SK-N-SH treated with all-trans-retinoic acid at 6 μM for 48 hours (cell line): ENCODE measurements at regions not wholly inside any gene's neighbourhood (a gene's known extent, or its start where the extent isn't known, plus 50 kb on each side); places are given as distances from the start of the nearest gene placed in this dataset.

Experiments
- ATAC-seq: fragments of 200-7000 bp; cut with Tn5 transposase; 3 replicates; pipeline ENCODE4 v1.9.1; 2020; ENCODE audit warnings: mild to moderate bottlenecking, moderate library complexity
- ARNTL ChIP-seq: fragments of 450-650 bp; formaldehyde crosslinking; IDR thresholded peaks from 2 replicates; pipeline ENCODE4 v1.5.0; 2020; ENCODE audit warnings: low read depth, mild to moderate bottlenecking, moderate library complexity, borderline replicate concordance
- BACH2 ChIP-seq: fragments of 250-450 bp; sonication (Bioruptor Pico); IDR thresholded peaks from 2 replicates; pipeline ENCODE4 v1.9.0; 2021; ENCODE audit warnings: mild to moderate bottlenecking, borderline replicate concordance
- CREB5 ChIP-seq: fragments of 250-450 bp; sonication (Bioruptor Pico); IDR thresholded peaks from 2 replicates; pipeline ENCODE4 v1.5.1; 2020; ENCODE audit warnings: low read depth, mild to moderate bottlenecking, moderate library complexity
- CSDC2 ChIP-seq: fragments of 250-450 bp; sonication (Bioruptor Pico); IDR thresholded peaks from 2 replicates; pipeline ENCODE4 v1.5.0; 2020; ENCODE audit warnings: mild to moderate bottlenecking, moderate library complexity
- ESRRG ChIP-seq: fragments of 250-450 bp; sonication (Bioruptor Pico); IDR thresholded peaks from 2 replicates; pipeline ENCODE4 v1.6.1; 2021; ENCODE audit warnings: mild to moderate bottlenecking
- GLIS3 ChIP-seq: fragments of 250-450 bp; sonication (Bioruptor Pico); IDR thresholded peaks from 2 replicates; pipeline ENCODE4 v1.5.0; 2020; ENCODE audit warnings: mild to moderate bottlenecking, moderate library complexity
- ISL1 ChIP-seq: fragments of 250-450 bp; sonication (Bioruptor Pico); IDR thresholded peaks from 2 replicates; pipeline ENCODE4 v2.1.2; 2022; ENCODE audit warnings: mild to moderate bottlenecking, moderate library complexity
- OSR1 ChIP-seq: fragments of 250-450 bp; sonication (Bioruptor Pico); IDR thresholded peaks from 2 replicates; pipeline ENCODE4 v1.8.0; 2022; ENCODE audit warnings: moderate library complexity, mild to moderate bottlenecking, inconsistent platforms
- POU6F1 ChIP-seq: fragments of 250-450 bp; sonication (Bioruptor Pico); IDR thresholded peaks from 2 replicates; pipeline ENCODE4 v1.8.0; 2021; ENCODE audit warnings: low read depth, mild to moderate bottlenecking, moderate library complexity, borderline replicate concordance
- PPARA ChIP-seq: fragments of 250-450 bp; sonication (Bioruptor Pico); IDR thresholded peaks from 2 replicates; pipeline ENCODE4 v1.5.0; 2020; ENCODE audit warnings: mild to moderate bottlenecking, borderline replicate concordance
- RARB ChIP-seq: fragments of 250-450 bp; sonication (Bioruptor Pico); IDR thresholded peaks from 2 replicates; pipeline ENCODE4 v1.8.0; 2021; ENCODE audit warnings: mild to moderate bottlenecking, moderate library complexity
- SNAI2 ChIP-seq: fragments of 250-450 bp; sonication (Bioruptor Pico); IDR thresholded peaks from 2 replicates; pipeline ENCODE4 v1.5.0; 2020; ENCODE audit warnings: mild to moderate bottlenecking, moderate library complexity
- TCF4 ChIP-seq: fragments of 250-450 bp; sonication (Bioruptor Pico); IDR thresholded peaks from 2 replicates; pipeline ENCODE4 v1.8.0; 2021; ENCODE audit warnings: mild to moderate bottlenecking, moderate library complexity, borderline replicate concordance
- TOX ChIP-seq: fragments of 250-450 bp; sonication (Bioruptor Pico); IDR thresholded peaks from 2 replicates; pipeline ENCODE4 v1.8.0; 2021; ENCODE audit warnings: mild to moderate bottlenecking, moderate library complexity, borderline replicate concordance
- TSHZ2 ChIP-seq: fragments of 250-450 bp; sonication (Bioruptor Pico); IDR thresholded peaks from 2 replicates; pipeline ENCODE4 v1.5.0; 2020; ENCODE audit warnings: mild to moderate bottlenecking, moderate library complexity
- ZC3H10 ChIP-seq: fragments of 250-450 bp; sonication (Bioruptor Pico); IDR thresholded peaks from 2 replicates; pipeline ENCODE4 v1.5.1; 2021; ENCODE audit warnings: mild to moderate bottlenecking, moderate library complexity
- ZFP3 ChIP-seq: fragments of 250-450 bp; sonication (Bioruptor Pico); IDR thresholded peaks from 2 replicates; pipeline ENCODE4 v1.5.0; 2020; ENCODE audit warnings: mild to moderate bottlenecking, moderate library complexity
- ZNF565 ChIP-seq: fragments of 450-650 bp; formaldehyde crosslinking; conservative IDR thresholded peaks from 2 replicates; pipeline ENCODE4 v1.5.0; 2020; ENCODE audit warnings: low read depth, mild to moderate bottlenecking, moderate library complexity
- ZNF70 ChIP-seq: fragments of 450-650 bp; formaldehyde crosslinking; IDR thresholded peaks from 2 replicates; pipeline ENCODE4 v1.5.0; 2020; ENCODE audit warnings: mild to moderate bottlenecking, moderate library complexity
- ZNF8 ChIP-seq: fragments of 450-650 bp; formaldehyde crosslinking; IDR thresholded peaks from 2 replicates; pipeline ENCODE4 v1.5.0; 2020; ENCODE audit warnings: mild to moderate bottlenecking, moderate library complexity
- TF ChIP-seq, protein P1 (sequence below): fragments of 250-450 bp; sonication (Bioruptor Pico); IDR thresholded peaks from 2 replicates; pipeline ENCODE4 v1.8.0; 2020; ENCODE audit warnings: mild to moderate bottlenecking, moderate library complexity, borderline replicate concordance

GRCh38 chr6:159525445-159526025 lies 167.5 kb downstream of the SOD2 start:
- TF ChIP-seq CSDC2 (no peak), PPARA (CRISPR knock-in tag) (no peak), ZC3H10 (CRISPR knock-in tag) (no peak), ZNF70 (CRISPR knock-in tag) (no peak), ISL1 (CRISPR knock-in tag) (no peak), ZNF8 (no peak), ARNTL (CRISPR knock-in tag) (no peak), TSHZ2 (no peak), TOX (CRISPR knock-in tag) (no peak)
- no peak for ATAC-seq

GRCh38 chr6:159522877-159523547 lies 170.0 kb downstream of the SOD2 start:
- ATAC-seq: no peak
- no peak for TF ChIP-seq PPARA (CRISPR knock-in tag)
- no peak for TF ChIP-seq POU6F1 (CRISPR knock-in tag)
- TF ChIP-seq ZNF565 (CRISPR knock-in tag): no peak
- no peak for TF ChIP-seq TCF4 (CRISPR knock-in tag)
- no peak for TF ChIP-seq TSHZ2
- no peak for TF ChIP-seq TOX (CRISPR knock-in tag)
- no peak for TF ChIP-seq GLIS3
- no peak for TF ChIP-seq CREB5 (CRISPR knock-in tag)
- TF ChIP-seq, protein P1, sequence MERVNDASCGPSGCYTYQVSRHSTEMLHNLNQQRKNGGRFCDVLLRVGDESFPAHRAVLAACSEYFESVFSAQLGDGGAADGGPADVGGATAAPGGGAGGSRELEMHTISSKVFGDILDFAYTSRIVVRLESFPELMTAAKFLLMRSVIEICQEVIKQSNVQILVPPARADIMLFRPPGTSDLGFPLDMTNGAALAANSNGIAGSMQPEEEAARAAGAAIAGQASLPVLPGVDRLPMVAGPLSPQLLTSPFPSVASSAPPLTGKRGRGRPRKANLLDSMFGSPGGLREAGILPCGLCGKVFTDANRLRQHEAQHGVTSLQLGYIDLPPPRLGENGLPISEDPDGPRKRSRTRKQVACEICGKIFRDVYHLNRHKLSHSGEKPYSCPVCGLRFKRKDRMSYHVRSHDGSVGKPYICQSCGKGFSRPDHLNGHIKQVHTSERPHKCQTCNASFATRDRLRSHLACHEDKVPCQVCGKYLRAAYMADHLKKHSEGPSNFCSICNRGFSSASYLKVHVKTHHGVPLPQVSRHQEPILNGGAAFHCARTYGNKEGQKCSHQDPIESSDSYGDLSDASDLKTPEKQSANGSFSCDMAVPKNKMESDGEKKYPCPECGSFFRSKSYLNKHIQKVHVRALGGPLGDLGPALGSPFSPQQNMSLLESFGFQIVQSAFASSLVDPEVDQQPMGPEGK: no peak
- no peak for TF ChIP-seq BACH2 (CRISPR knock-in tag)
- TF ChIP-seq SNAI2 (CRISPR knock-in tag): no peak
- no peak for TF ChIP-seq ZNF70 (CRISPR knock-in tag)
- no peak for TF ChIP-seq ESRRG
- no peak for TF ChIP-seq RARB
- TF ChIP-seq ISL1 (CRISPR knock-in tag): no peak

DNA sequence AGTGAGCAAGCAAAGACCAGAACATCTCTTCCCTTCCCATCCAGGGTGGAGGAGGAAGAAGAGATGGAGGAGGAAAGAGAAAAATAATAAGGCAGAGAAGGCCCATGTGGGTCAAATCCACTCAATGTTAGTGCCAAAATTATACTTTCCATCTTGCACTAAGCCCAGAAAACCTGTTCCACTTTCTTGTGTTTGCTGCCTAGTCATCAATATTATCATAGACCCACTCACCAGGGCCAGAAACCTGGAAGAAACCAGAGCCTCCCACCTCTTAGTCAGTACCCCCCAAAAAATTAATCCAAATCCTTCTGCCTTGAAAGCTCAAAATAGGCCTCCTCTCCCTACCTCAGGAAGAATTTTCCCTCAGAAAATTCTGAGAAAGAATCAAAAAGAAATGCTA lies 171.1 kb downstream of the SOD2 start:
- no peak for TF ChIP-seq TSHZ2
- TF ChIP-seq GLIS3: no peak
- TF ChIP-seq ZFP3 (CRISPR knock-in tag): no peak
- TF ChIP-seq OSR1 (CRISPR knock-in tag): no peak
- ATAC-seq: no peak
